GM12872 (cell line): ENCODE measurements at regions not wholly inside any gene's neighbourhood (a gene's known extent, or its start where the extent isn't known, plus 50 kb on each side); places are given as distances from the start of the nearest gene placed in this dataset.

ENCODE experiments used
- CTCF ChIP-seq: IDR thresholded peaks from 3 replicates; pipeline ENCODE4 v1.5.1; 2011; ENCODE audit warnings: low read depth, mild to moderate bottlenecking, low read length, moderate library complexity; ENCODE audit not compliant: insufficient read depth

DNA sequence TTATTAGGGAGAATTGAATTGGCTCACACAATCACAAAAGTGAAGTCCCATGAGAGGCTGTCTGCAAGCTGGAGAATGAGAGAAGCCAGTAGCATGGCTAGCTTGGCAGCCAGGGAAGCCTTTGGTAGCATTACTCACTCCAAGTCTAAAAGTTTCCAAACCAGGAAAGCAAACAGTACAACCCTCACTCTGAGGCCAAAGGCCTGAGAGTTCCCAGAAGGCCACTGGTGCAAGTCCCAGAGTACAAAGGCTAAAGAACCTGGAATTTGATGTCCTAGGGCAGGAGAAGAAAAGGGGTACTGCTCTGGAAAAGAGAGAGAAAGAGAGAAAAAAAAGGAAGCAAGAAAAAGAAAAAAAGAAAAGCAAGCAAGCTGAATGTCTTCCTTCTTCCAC is 318.2 kb downstream of the RND3 start:
- no peak for TF ChIP-seq CTCF

GRCh38 chr2:150168595-150169236 is 318.8 kb downstream of the RND3 start:
- TF ChIP-seq CTCF, result no peak

DNA sequence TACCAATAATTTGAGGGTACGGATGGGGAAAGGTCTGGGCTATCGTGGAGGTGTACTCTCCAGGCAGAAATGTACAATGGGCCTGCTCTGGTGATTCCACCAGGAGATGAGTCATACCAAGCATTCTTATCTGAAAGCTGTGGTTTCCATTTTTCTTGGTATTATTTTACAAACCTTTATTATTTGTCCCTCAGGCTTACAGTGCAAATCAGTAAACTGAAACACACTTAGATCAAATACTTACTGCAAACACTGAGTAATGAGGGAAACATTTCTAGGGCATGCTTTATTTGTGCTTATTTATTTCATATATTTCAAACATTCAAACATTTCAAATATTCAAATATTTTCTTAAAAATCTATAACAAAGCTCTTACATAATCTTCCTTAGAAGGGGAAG is 319.8 kb downstream of the RND3 start:
- TF ChIP-seq CTCF, result no peak

GRCh38 chr2:150166313-150167051 is 321.0 kb downstream of the RND3 start:
- TF ChIP-seq CTCF, result no peak

DNA sequence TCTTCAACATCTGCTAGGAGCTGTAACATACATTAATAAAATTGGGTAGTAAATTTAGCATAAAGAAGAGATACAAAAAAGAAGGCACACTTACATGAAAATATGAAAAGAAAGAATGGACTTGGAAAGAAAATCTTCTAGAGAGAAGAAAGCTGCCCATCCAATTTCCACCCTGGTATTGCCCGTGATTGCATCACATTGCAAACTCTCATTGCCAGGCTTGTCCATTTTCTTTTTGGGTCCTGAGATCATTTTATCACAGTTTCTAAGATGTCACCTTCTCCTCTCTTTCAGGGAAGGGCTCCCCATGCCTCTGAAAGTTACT is 321.5 kb downstream of the RND3 start:
- no peak for TF ChIP-seq CTCF

DNA sequence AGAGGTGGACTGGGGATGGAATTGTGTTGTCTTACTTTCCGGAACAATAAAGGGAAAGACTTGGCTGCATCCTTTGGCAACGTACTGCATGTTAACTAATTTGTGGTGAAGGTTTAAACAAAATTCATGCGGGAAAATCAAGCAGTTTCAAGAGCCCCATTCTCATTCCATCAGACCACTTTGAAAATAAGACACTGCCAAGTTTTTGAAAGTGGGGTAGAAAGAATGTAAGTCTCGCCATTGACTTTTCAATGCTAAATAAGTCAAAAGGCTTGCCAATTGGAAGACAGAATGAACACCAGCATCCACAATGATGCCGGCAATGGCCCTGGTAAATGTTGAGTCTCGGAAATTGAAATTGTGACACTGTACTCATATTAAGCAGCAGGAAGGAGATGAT is 322.0 kb downstream of the RND3 start:
- TF ChIP-seq CTCF, result no peak

- TF ChIP-seq CTCF, result no peak
These were observed 325.1 kb downstream of the RND3 start for GRCh38 chr2:150162241-150162942.
